Prostate gland (tissue), 2 donors: ENCODE measurements at regions not wholly inside any gene's neighbourhood (a gene's known extent, or its start where the extent isn't known, plus 50 kb on each side); places are given as distances from the start of the nearest gene placed in this dataset.

Source experiments
- CTCF ChIP-seq, 4 experiments: fragments of 200-600 bp in 2 of 4; fragments of 450-650 bp in 2 of 4; sonication (generic) in 2 of 4; IDR thresholded peaks; 1 replicate in 3 of 4; 2 replicates in 1 of 4; pipeline ENCODE4 v1.5.1; 2016 to 2019; ENCODE audit warnings: antibody characterized with exemption in 4 of 4, mild to moderate bottlenecking in 2 of 4, moderate library complexity in 2 of 4
- POLR2A ChIP-seq: fragments of 450-650 bp; IDR thresholded peaks from one replicate; pipeline ENCODE4 v1.6.1; 2016; ENCODE audit warnings: antibody characterized with exemption, mild to moderate bottlenecking

GRCh38 chr9:108703429-108703828, 152.4 kb downstream of the ACTL7B start:
- TF ChIP-seq POLR2A (no peak), CTCF (IDR thresholded peaks at IDR 0.05) (no peak)
